CD4-positive, alpha-beta T cell treated with Interleukin-10 for 1 hour (primary cell): ENCODE measurements at regions not wholly inside any gene's neighbourhood (a gene's known extent, or its start where the extent isn't known, plus 50 kb on each side); places are given as distances from the start of the nearest gene placed in this dataset.
"Not testable (repeated sequence)": the region's sequence is repeated elsewhere in the genome, so short reads cannot be mapped to it uniquely, and the experiment has no call there.

Experiments
- DNase-seq: peaks from one replicate; pipeline ENCODE4 v3.0.0-alpha.2; 2020

DNA sequence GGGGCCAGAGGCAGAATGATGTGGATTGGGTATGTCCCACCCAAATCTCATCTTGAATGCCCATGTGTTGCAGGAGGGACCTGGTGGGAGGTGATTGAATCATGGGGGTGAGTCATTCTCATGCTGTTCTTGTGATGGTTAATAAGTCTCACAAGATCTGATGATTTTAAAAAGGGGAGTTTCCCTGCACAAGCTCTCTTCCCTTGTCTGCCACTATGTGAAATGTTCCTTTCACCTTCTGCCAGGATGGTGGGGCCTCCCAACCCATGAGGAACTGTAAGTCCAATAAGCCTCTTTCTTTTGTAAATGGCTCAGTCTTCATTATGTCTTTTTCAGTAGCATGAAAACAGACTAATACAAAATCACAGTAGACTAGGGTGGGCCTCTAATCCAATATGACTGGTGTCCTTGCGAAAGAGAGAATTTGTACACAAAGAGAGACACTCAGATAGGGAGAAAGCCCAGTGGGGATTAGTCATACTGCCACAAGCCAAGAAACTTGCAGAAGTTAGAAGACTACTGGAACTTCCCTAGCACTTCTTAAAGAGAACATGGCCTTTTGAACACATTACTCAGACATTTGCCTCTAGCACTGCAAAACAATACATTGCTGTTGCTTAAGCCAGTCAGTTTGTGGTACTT, 68.4 kb downstream of the ANXA1 start:
- no peak for DNase-seq

DNA sequence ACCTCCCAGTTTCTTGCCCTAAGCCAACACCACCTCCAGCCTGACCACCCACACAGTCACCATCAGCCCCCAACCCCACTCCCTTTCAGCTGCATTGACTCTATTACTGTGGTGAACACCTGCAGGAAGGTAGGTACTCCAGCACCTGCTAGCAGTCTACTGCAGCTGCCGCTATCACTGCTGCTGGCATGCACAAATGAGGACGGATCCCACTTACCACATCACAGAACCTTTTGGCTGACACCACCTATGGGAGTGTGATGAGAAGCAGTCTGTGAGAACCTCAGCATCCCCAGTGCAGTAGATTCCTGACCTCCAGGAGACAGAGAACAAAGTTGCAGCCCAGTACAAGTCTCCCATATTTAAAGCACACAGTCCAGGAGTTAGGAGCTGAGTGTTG, 71.9 kb downstream of the ANXA1 start:
- no peak for DNase-seq

DNA sequence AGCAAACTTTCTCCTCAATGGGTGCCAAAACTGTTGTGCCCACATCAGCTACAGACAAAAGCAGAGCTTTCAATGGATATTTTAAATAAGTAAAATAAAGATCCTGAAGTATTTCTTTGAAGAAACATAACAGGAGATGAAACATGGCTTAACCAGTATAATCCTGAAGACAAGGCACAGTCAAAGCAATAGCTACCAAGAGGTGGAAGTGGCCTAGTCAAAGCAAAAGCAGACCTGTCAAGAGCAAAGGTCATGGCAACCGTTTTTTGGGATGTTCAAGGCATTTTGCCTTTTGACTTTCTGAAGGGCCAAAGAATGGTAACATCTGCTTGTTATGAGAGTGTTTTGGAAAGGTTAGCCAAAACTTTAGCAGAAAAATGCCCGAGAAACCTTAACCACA, 77.9 kb downstream of the ANXA1 start:
- DNase-seq: no peak

DNA sequence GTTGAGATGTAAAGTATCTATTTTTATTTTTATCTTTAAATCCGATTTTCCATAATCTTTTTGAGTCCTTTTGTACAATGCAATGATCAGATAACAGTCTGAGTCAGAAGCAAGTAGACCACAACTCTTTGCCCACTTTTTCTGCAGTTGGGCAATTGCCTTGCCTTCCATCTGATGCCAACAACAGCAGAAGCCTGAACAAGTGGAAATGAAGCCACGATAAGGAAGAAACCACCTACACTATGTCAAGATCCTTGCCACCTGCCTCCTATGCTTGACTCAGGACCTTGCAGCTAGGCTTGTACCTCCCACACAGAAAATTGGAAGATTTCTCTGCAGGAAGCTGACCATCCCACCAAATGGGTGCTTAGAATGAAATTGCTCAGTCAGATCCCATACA, 78.6 kb downstream of the ANXA1 start:
- no peak for DNase-seq

- no peak for DNase-seq
Observed at GRCh38 chr9:73231203-73231602, 79.5 kb downstream of the ANXA1 start.

DNA sequence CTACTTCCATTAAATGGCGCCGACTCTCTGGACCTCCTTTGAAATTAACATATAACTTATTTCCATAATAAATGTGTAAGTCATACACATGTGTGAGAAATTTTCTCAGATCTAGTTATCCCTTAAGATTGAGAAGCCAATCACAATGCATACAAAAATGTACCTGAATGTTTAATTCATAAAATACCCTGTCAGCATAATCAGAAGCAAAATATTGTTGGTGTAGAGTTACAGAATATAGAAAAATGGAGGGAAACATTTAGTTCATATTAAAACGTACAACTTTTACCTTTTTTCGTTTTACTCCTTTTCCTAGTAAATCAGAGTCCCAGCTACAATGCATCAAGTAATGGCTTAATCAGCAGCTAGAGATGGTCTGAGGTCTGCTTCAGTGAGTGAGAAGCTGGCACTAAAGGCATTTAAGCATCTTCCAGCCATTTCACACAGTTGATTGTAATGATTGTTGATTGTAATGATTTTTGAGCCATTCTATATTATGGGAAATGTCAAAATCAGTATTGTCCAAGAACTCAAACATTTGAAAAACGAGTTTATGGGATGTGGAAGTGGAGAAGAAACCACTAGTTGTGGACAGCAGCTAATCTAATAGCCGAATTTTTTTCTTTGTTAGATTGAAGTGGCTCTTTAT, 81.8 kb downstream of the ANXA1 start:
- DNase-seq: no peak

GRCh38 chr9:73234008-73234360, 82.3 kb downstream of the ANXA1 start:
- DNase-seq: no peak

- DNase-seq: no peak
Observed at GRCh38 chr9:73237140-73237539, 85.5 kb downstream of the ANXA1 start.

DNA sequence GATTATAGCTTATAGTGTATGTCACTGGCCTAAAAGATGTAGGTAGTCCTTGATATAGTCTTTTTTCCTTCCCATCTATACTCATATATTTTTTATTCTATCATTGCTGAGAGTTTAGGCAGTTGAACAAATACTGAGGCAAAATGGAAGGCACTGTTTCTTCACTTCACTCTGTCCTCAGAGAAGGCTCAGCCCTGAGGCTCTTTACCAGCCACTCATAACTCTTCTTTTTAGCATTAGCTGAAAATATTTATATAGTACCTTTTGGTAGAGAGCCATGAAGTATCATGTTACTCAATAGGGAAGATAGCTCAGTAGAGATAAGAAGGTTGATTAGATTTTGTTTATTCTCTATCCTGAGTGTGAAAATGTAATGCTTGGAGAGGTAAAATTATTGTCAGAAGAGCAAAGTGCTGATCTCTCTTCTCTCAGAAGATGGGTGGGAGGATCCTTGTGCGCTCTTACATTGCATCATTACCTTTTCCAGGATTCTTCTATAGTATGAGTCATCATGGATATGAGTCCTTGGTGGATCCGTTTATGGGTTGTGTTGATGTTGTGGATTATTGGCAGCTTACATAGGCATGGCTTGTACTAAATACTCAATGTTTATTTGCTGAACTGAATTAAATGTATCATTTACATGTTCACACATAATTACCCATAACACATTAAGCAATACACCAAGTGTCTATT, 88.1 kb downstream of the ANXA1 start:
- DNase-seq: no peak

DNA sequence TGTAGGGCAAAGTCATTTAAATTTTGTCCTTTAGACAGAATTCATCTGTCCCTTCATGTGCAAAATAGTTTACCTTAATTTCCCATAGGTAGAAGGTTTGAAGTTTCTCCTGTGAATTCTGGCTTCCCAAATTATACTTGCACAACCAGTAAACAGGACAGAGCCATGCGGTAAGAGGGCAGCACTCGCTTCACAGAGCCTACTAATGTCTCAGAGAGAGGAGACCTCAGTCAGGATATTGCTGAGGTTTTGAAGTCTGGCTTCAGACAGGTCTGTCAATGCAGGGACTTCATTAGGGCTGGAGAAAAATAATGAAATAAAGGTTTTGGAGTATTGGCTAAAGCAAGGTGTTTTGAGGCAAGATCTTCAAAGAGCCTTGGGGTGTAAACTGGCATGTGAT, 91.4 kb downstream of the ANXA1 start:
- DNase-seq: no peak

DNA sequence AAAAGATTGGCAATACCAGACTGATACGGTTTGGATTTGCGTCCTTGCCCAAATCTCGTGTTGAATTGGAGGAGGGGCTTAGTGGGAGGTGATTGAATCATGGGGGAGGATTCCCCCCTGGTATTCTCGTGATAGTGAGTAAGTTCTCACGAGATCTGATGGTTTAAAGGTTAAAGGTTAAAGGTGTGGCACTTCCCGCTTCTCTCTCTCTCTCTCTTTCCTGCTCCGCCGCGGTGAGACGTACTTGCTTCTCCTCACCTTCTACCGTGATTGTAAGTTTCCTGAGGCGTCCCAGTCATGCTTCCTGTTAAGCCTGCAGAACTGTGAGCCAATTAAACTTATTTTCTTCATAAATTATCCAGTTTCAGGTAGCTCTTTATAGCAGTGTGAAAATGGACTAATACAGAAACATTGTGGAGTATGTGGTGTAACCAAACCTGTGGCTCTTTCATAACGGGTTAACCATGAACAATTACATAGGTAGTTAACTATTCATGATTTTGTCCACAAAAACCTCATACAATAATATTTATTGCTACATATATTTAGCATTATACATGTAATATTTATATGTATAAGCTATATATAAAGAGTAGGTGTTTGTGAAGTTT, 107.5 kb downstream of the ANXA1 start:
- DNase-seq: no peak

DNA sequence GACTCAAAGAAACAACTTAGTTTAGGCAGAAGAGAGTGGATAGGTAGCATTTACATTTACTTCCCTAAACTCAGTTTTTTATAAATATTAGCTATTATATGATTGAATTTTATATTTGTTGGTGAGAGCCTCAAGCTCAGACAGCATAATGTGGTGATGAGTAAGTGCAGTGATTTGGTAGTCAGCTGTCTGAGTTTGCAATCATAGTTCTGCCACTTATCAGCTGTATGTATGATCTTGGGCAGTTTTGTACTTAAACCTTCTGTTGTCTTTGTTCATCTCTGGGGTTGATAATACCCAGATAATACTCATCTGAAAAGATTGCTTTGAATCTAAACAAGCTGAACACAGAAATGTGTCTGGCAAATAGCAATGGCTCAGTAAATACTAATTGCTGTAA, 108.8 kb downstream of the ANXA1 start:
- no peak for DNase-seq

- no peak for DNase-seq
Observed at GRCh38 chr9:73264631-73265030, 113.0 kb downstream of the ANXA1 start.

GRCh38 chr9:73265876-73266275, 114.2 kb downstream of the ANXA1 start:
- DNase-seq: no peak

DNA sequence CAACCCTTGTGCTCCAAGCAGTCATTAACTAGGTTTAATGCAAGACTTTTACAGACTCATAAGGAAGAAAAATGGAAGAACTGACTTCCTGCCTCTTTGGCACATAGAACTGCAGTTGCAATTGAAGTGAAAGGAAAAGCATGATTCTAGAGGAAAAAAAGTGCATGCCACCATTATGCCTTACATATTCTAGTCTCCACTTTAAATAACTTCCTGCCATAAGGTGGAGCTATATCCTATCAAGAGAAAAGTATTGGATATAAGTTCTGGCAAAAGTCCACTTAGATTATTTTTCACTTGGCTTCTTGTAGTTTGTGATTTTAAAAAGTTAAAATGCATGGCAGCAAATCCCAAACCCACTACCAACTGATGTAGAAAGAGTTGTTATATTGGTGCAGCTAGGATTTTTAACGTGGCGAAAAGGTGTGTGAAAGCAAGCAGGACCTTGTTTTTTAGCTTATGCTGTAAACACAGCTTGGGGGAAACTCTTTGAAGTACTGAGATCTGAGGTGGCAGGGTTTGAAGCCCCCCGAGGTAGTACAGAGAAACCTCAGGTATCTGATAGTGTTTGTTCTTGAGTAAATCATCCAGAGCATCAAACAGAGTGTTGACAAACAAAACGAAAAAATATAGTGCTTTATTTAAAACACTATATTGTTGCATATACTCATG, 117.9 kb downstream of the ANXA1 start:
- DNase-seq: no peak

- DNase-seq: no peak
Observed at GRCh38 chr9:73270967-73271721, 119.5 kb downstream of the ANXA1 start.

DNA sequence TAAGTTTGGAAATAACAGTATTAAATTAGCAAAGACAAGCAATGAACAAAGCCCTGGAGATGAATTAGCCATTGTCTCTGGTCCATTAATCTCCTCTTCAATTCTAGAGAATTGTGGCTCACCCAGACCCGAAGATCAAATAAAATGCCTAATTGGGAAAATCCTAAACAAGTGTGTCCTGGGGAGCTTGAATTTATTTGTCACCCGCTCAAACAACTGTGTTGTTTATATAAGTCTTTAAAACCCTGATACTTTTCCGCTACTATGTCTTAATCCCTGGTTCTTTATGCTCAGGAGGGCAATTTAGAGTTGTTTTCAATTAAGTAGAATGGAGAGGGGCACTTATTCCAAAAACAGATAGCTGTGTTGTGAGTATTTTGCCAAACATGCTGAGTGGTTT, 128.4 kb downstream of the ANXA1 start:
- no peak for DNase-seq

- no peak for DNase-seq
Observed at GRCh38 chr9:73284377-73284776, 132.7 kb downstream of the ANXA1 start.

GRCh38 chr9:73294336-73294735, 142.7 kb downstream of the ANXA1 start:
- DNase-seq: no peak

DNA sequence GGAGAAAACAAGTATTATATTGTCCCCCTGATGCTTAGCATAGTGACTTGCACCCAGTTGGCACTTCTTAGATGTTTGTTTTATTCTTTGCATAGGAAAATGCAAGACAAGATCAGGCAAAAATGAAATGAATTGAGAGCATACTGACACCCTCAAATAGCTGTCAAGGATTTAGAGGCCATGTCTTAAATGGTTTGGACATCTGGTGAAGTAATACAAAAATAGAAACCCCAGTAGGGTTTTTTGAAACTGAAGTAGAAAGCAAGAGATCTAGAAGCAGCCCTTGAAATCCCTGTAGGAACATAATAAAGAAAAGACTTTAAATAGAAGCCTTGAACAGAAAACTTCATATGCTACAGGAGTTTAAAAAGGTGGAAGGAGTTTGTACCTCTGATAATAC, 174.3 kb downstream of the ANXA1 start:
- DNase-seq: no peak

DNA sequence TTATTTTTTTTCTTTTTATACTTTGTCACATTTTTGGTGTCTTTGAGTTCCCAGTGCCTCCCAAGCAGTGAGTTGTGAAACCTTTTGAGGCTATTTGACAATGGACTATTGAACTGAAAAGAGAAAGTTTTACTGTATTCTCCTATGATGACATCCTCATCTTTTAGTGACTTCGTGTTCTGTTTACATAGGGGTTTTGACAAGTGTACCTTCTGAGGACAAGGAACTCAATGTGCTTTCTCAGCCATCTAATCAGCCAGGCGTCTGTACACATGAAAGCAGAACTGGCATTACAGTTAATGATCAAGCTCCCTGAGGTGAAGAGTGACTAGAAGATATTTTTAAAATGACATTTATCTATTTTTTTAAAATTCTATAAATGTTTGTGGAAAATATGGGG, 175.5 kb downstream of the ANXA1 start:
- DNase-seq: no peak

- DNase-seq: not testable (repeated sequence)
Observed at GRCh38 chr9:73337182-73337581, 185.5 kb downstream of the ANXA1 start.

GRCh38 chr9:73344060-73344459, 192.4 kb downstream of the ANXA1 start:
- DNase-seq: no peak
